Frontal cortex (tissue), 3 donors: ENCODE measurements at regions not wholly inside any gene's neighbourhood (a gene's known extent, or its start where the extent isn't known, plus 50 kb on each side); places are given as distances from the start of the nearest gene placed in this dataset.

Experiments used
- DNase-seq, 2 donors: peaks; one replicate each; pipeline ENCODE4 v3.0.0; 2012; ENCODE audit warnings: low spot score in 2 of 2
- FAIRE-seq: peaks from 2 replicates; lab custom pipeline; 2012; peaks lifted over from hg19 to GRCh38; lab: Jason Lieb, UNC
- donor health status: control.
- donor health status: control.
- donor health status: control.

DNA sequence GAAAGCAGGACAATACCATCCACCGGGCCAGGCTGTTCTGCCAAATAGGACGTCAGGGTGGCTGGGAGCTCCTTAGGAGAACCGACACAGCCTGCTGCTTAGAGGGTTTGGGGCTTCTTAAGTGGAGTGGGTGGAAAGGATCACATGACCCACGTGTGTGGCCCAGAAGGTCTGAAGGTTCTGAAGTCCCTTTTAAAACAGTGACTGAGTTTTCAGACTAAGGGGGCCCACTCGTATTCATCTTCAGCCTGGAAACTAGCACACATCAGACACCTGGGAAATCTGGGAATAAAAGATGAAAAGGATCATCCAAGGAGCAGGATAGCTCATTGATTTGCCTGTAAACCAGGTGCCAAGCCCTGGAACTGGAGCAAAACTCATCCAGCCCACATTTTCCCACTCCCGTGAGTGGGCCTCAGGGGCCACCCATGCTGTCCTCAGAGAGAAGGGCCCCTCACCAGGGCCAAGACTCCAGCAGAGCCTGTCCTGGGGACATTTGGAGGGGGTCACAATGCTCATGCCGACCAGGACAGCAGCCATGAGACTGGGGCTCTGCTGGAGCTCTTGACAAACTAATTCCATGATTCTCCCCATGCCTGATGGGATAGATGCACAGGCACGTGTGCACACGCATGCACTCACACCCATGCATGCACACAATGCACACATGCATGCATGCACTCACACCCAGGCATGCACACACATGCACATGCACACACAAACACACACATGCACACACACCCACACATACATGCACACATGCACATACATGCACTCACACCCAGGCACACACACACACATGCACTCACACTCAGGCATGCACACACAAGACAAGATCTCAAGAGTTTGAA lies 168.8 kb upstream of the PPP2R2D start:
- FAIRE-seq = no peak
- no peak for DNase-seq

DNA sequence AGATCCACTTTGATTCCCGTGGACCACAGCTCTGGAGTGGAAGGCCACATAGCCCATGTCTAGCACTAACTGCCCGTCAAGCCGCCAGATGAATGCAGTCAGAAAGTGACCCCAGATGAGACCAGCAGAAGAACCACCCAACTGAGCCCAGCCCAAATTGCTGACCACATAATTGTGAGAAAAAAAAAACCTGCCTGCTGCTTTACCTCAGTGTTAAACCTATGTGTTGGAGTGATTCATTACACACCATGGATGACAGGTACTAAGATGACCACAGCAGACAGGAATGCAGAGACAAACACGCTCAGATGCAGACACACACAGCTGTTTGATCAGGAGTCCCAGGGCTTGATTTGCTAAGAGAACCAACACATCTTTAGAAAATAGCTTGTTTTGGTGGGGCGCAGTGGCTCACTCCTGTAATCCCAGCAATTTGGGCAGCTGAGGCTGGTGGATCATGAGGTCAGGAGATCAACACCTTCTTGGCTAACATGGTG lies 168.1 kb upstream of the PPP2R2D start:
- DNase-seq (no peak), FAIRE-seq (no peak)

DNA sequence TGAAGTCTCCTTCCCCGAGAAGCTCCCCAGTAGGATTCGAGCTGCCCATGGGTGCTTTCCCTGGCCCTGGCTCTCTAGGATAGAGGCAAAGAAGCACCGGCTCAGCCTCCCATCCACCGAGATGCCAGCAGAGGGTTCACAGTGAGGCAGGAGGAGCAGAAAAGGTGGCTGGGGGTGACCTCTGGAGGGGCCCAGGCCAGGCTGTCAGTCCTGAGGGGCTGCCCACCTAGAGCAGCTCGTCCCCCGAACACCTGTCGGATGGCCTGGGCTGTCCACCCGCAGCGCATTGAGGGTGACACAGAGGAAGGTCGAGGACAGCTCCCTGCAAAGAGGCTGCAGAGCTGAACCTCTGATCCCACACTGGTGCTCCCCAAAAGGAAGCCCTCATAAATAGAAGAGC lies 167.2 kb upstream of the PPP2R2D start:
- no peak for DNase-seq
- no peak for FAIRE-seq

DNA sequence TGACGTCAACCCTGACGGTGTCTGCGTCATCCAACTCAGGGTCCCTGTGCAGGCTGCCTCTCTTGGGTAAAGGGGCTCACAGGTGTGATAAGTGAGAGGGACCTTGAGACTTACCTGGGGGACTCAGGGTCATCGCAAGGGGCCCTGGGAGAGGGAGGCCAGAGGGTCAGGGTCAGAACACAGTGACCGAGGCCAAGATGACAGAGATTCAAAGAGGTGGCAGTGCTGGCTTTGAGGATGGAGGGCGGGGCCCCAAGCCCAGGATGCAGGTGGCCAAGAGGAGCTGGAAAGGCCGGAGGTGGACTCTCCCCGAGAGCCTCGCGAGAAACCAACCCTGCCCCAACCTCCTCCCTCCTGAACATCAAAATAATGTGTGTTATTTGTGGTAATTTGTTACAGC lies 165.2 kb upstream of the PPP2R2D start:
- DNase-seq = no peak
- FAIRE-seq = no peak

DNA sequence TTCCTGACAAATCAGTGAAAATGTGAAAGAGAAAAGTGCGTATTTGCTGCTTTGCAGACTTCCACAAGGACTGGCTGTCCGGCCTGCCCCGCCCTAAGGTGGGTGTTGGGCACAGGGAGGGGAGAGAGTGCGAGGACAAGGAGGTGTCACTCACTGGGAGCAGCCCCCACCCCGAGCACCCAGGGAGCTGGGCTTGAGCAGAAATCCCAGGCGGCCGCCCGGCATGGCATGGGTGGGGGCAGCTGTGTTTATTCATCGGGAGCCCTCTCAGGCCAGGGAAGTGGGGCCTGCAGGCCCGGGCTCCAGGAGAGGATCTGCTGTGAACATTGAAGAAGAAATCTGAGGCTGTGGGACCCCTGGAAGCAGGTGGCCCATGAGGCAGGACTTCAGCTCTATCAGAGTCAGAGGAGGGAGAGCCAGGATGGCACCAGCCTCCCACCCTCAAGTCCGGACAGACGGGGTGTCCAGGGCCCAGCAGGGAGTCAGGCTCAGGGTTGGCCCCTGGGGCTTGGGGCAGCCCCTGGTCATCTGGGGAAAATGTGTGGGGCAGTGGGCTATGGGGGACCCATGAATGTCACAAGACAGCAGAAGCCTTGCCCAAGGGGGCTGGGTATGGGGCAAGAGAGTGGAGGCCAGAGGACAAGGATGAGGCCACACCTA lies 164.4 kb upstream of the PPP2R2D start:
- DNase-seq (no peak), FAIRE-seq (no peak)

DNA sequence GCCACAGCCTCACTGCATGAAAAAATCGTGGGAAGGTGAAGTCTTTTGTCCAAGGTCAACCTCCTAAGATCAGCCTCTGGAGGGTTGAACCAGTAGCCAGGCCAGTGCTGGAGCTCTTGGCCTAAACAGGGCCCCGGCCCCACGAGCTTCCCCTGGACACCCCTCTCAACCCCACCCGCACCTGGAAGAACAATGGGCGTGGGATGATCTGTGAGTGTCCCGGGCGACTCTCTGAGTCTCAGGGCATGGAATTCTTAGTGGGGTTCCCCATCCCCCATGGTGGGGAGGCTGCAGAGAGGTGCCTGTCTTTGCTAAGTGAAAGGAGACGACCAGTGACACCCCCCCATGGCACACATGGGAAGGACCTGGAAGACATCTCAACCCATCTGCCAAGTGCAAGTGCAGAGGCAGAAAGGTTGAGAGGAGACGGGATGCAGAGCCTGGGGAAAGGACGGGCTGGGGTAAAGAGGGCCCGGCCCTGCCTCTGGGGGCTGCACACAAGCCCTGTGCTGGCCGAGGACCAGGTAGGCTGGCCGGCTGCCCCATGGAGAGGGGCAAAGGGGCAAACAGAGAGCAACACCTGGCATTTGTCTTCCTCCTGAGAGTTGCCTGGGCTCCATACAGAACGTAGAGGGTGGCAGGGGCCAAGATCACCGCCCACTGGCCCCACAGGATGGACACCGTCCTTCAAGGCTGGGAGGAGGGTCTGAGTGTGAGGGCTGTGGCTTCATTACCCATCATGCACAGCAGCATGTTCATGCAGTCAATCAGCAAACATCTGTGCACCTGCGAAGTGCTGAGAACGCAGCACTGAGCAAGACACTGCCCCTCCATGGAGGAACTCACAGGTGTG lies 163.0 kb upstream of the PPP2R2D start:
- DNase-seq (no peak), FAIRE-seq (no peak)

DNA sequence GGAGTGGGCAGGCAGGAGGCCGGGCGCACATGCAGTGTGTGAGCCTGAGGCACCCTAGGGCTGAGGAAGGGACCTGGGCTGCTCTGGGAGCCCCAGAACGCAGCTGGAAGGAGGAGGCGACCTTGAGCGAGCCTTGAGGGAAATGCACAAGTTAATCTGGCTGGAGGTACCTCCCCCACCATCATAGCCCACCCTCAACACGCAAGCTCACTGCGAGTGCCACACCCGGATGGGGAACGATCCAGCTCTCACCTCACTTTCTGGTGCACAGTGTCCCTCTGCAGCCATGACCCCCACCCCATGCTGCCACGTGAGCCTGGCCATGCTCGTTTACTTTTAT lies 162.4 kb upstream of the PPP2R2D start:
- DNase-seq (no peak), FAIRE-seq (no peak)

DNA sequence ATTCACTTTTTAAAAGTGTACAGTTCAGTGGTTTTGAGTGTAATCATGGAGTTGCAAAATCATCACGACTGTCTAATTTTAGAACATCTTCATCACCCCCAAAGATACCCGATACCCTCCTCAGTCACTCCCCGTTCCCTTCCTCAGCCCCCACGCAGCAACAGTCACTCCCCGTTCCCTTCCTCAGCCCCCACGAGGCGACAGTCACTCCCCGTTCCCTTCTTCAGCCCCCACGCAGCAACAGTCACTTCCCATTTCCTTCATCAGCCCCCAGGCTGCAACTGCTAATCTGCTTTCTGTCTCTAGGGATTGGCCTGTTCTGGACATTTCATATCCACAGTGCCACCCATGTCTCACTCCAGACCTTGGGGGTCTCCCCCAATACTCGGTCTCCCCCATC lies 161.6 kb upstream of the PPP2R2D start:
- no peak for FAIRE-seq
- DNase-seq = no peak

DNA sequence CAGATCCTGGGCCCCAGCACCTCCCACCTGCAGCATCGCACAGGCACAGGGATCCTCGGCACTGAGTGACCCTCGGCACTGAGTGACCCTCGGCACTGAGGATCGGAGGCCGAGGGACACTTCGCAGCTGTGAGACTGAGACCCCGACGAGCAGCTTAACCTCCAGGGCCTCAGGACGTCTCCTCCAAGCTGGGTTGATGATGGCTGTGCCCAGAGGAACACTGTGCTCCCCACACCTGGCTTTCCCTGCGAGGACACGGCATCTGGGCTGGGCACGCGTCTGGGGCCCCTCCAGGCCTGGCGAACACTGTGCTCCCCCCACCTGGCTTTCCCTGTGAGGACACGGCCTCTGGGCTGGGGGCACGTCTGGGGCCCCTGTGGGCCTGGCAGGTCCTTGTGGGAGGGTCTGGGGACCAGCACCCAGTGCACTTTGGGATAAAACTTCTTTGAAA lies 158.3 kb upstream of the PPP2R2D start:
- no peak for FAIRE-seq
- no peak for DNase-seq

DNA sequence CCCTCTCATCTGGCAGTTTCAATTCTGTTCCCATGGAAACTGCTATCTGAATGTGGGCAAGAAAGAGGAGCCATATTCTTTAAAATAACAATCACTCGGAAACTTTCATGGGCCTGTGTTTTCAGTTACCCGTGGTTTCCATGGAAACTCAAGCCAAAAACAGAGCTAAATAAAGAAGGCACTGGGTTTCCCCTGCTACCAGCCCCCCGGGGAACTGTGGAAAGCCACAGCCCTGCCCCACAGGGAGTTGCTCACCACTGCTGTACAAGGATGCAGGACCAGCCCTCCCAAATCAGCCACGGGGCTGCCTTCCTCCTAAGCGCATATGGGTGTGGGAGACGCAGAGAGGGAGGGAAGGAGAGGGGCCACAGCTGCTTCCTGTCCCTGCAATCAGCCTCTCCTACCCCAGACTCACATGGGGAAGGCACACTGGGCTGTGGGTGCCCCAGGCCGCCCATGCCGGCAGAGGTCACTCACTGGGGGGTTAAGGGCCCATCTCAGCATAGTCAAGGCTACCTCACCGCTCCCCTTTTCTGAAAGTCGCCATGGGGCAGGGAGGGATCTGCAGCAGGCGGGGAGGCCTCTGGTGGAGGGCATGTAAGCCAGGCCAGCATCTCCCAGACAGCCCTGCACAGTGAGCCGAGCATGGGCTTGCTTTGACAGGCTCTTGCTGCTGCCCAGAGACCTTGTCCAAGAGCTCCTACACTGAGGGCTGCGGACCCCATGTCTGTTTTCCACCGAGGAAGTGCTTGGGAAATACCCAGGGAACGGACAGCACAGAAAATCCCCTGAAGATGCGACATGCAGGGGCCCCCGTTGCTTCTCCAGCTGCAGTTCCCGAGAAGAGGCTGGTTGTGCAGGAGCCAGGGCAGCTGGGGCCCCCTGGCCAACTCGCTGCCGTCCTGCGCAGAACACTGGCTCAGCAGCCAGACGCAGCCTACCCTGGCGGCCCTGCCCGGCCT lies 157.3 kb upstream of the PPP2R2D start:
- peak in 1 of 2 donors; percentile 48 for DNase-seq

DNA sequence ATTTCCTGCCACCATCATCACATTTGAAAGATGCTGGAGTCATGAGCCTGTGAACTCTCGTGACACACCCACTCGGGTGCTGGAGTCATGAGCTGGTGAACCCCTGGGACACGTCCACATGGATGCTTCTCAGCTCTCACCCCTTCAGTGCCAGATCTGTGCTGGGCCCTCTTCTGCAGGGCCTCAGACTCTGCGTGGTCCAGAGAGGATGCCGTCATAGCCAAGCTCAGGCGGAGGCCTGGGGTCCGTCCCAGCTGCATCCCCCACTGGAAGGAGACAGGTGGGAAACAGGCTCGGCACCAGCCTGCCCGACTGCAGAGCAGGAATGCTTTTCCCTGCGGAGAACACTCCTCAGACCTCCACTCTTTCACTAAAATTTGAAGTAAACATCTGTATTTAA lies 156.5 kb upstream of the PPP2R2D start:
- FAIRE-seq (no peak), DNase-seq (no peak)

More for the DNA sequence above, 157.3 kb upstream of the PPP2R2D start:
- no peak for FAIRE-seq

DNA sequence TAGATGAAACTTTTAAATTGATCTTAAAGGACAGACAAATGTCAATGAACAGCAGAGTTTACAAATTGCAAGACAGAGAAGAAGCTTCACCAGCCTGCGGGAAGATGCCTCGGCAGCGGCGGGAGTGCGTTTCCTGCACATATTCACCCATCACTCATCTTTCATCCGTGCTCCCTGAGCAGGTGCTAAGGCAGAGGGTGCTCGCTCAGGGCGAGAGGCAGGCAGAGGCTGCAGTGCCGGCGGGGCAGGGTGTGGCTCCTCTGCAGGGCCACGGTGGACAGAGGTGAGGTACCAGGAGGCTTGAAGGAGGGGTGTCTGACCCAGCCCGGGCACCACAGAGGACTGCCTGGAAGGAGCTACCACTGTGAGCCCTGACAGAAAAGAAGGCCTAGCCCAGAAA lies 155.2 kb upstream of the PPP2R2D start:
- DNase-seq (no peak), FAIRE-seq (no peak)

DNA sequence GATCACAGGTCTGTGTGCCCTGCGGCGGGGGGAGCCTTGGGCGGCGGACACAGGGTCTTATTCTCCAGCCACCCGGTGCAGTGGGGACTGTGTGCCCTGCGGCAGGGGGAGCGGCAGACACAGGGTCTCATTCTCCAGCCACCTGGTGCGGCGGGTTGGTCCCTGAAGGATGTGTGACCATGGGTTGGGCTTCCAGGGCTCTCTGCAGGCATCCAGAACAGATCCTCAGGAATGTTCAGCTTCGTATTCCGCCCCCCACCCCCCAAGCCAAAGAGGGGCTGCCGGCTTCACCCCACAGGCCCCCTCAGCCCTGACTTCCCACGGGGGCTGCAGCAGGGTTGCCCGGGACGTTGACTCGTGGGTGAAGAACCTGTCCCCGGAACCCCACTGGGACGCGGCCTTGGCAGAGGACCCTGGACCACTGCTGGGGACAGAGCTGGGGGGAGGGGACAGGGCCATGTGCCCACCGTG lies 154.5 kb upstream of the PPP2R2D start:
- no peak for FAIRE-seq
- no peak for DNase-seq

DNA sequence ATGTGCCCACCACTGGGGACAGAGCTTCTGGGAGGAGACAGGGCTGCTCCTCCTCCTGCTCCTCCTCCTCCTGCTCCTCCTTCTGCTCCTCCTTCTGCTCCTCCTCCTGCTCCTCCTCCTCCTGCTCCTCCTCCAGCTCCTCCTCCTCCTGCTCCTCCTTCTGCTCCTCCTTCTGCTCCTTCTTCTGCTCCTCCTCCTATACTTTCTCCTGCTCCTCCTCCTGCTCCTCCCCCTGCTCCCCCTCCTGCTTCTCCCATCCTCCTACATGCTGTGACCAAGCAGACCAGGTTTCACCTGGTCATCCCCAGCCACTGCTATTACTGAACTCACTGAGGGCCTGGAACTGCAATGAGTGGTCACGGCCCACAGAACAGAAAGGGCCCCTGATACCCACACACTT lies 154.0 kb upstream of the PPP2R2D start:
- DNase-seq = no peak
- FAIRE-seq = no peak

DNA sequence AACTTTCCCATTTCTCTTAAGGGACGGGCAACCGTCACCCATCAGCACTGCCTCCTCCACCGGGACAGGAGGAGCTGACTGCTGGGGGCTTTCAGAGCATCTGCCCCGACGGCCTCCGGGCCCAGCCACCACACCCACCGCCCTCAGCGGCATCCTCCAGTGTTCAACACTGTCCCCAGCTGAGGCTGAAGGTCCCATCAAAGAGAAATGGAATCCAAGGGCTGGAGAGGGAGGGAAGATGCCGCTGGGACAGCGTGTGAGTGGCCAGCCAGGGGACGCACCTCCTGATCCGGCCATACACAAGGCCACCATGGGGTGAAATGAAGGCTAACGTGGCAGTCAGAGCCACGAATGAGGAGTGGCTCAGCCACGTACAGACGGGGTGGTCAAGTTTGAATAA lies 153.6 kb upstream of the PPP2R2D start:
- FAIRE-seq (no peak), DNase-seq (no peak)

DNA sequence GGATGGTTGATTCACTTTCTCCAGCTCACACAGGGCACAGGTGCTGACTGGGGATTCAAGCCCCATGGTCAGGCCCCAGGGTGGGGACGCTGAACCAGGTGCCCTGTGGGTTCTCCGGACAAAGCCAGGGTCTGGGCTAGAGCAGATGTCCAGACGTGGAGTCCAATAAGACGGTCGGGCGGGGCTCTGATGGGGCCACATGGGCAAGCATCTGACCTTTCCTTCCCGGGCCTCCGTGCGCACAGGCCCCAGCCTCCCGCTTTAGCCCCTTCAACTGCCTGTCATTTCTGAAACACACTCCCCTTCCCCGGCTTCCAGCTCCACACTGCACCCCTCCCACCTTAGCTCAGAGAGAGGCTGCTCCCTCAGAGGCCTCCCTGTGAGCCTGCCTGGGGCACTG lies 153.0 kb upstream of the PPP2R2D start:
- no peak for FAIRE-seq

DNA sequence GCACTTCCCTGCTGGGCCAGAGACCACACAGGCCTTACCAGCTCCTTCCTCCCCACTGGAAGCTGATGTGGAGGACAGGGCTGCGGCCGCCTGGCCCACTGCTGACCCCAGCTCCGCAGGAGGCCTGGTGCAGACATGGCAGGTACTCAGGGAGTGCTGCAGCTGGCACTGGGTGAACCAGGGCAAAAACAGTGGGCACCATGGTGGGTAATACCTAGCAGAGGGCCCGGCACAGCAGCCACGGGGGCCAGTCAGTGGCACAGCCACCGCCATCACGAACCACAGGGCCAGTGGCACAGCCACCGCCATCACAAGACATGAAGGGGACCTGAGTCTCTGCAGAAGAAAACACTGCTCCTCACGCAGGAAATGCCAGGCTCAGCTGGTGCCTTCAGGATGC lies 152.6 kb upstream of the PPP2R2D start:
- DNase-seq (no peak), FAIRE-seq (no peak)

More for the DNA sequence above, 153.0 kb upstream of the PPP2R2D start:
- DNase-seq = no peak

DNA sequence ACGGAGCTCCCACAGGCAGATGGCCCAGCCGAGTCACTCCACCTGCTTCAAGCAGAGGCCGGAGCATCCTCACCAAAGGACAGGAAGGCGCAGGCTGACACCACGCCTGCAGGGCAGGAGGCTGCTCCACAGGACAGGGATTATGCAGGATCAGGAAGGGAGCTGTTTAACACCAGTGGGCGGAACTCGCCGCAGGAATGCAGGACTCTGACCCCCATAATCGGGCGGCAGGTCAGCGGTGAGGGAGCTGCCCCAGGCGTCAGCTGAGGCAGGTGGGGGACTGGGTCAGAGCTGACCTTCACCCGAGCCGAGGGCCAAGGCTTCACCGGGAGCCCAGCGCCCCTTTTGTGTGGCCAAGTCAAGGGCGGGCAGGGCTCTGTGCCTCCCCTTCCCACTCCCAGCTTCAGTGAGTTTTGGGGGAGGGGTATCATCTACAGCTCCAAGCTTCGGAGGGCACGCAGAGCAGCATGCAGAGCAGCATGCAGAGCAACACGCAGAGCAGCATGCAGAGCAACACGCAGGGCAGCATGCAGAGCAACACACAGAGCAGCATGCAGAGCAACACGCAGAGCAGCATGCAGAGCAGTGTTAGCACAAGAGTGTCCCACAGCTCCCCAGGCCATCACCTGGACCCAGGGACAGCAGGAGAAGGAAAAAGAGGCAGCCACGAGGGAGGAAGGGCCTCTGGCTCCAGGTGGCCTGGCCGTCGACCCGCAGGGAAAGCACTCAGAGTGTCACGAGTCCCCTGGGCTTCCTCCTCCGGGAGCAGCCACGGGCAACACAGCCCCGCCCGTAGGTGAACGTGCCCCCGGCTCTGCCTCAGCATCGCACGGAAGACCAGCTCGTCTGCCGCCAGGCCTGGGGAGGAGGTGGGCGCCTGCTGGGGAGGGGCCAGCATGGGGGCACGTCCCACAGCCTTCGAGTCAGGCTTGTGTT lies 151.7 kb upstream of the PPP2R2D start:
- FAIRE-seq = no peak
- no peak for DNase-seq
